ENCODE measurements at regions not wholly inside any gene's neighbourhood (a gene's known extent, or its start where the extent isn't known, plus 50 kb on each side); places are given as distances from the start of the nearest gene placed in this dataset.

- no peak for TF ChIP-seq POLR2A (IDR thresholded peaks at IDR 0.05)
- no peak for TF ChIP-seq CTCF (IDR thresholded peaks at IDR 0.05)
- no peak for TF ChIP-seq POLR2AphosphoS5 (IDR thresholded peaks at IDR 0.05)
These were observed 181.2 kb upstream of the PMEPA1 start for GRCh38 chr20:57891014-57891413.

Measured in breast epithelium (tissue), 3 donors.